IMR-90 (cell line): ENCODE measurements at regions not wholly inside any gene's neighbourhood (a gene's known extent, or its start where the extent isn't known, plus 50 kb on each side); places are given as distances from the start of the nearest gene placed in this dataset.

Experiments used
- ATAC-seq: fragments of 200-7000 bp; cut with Tn5 transposase; 2 replicates; pipeline ENCODE4 v1.9.1; 2020; ENCODE audit warnings: low read depth, mild to moderate bottlenecking, moderate library complexity
- BruUV-seq: library from RNA; stranded (reverse); fragments of 400-500 nt; replicated peaks from 2 replicates; lab custom pipeline; 2021; lab: Mats Ljungman, UMichigan
- CTCF ChIA-PET: fragments of 300-600 bp; formaldehyde crosslinking; extraction: SDS; loops from one replicate; lab custom pipeline; 2021; ENCODE audit warnings: antibody characterized with exemption; lab: Yijun Ruan, JAX
- POLR2A ChIA-PET: fragments of 300-600 bp; sonication (Branson Sonifier 250); formaldehyde crosslinking; loops from one replicate; lab custom pipeline; 2022; ENCODE audit warnings: antibody characterized with exemption; ENCODE audit not compliant: unreplicated experiment; lab: Charles Lee
- DNase-seq: peaks from one replicate; pipeline ENCODE4 v3.0.0; 2013
- H2AFZ ChIP-seq: replicated peaks from 2 replicates; pipeline ENCODE3; 2013; ENCODE audit warnings: low read length, mild to moderate bottlenecking; ENCODE audit not compliant: poor library complexity
- H2AK5ac ChIP-seq: 2 replicates; pipeline ENCODE4 v1.6.1; 2013; ENCODE audit warnings: low read depth, low read length, inconsistent platforms
- H2AK9ac ChIP-seq: replicated peaks from 2 replicates; pipeline ENCODE3; 2013; ENCODE audit warnings: mild to moderate bottlenecking, low read depth, low read length, moderate library complexity; ENCODE audit not compliant: poor library complexity
- H2BK120ac ChIP-seq: 2 replicates; pipeline ENCODE4 v1.6.1; 2013; ENCODE audit warnings: low read depth, low read length, inconsistent platforms
- H2BK15ac ChIP-seq: 3 replicates; pipeline ENCODE4 v1.6.1; 2013; ENCODE audit warnings: low read depth, low read length, inconsistent platforms
- H2BK20ac ChIP-seq: 2 replicates; pipeline ENCODE4 v1.6.1; 2013; ENCODE audit warnings: low read depth, mild to moderate bottlenecking, inconsistent platforms, low read length, moderate library complexity
- H2BK5ac ChIP-seq: 2 replicates; pipeline ENCODE4 v1.6.1; 2013; ENCODE audit warnings: mild to moderate bottlenecking, low read depth, low read length, inconsistent platforms; ENCODE audit not compliant: poor library complexity, severe bottlenecking
- H3K14ac ChIP-seq: replicated peaks from 2 replicates; pipeline ENCODE4 v1.6.1; 2013; ENCODE audit warnings: low read depth, low read length, inconsistent platforms
- H3K18ac ChIP-seq: 2 replicates; pipeline ENCODE4 v1.6.1; 2013; ENCODE audit warnings: low read depth, low read length, control low read depth
- H3K23ac ChIP-seq: 2 replicates; pipeline ENCODE4 v1.6.1; 2013; ENCODE audit warnings: low read depth, low read length, inconsistent platforms
- H3K27ac ChIP-seq: 2 replicates; pipeline ENCODE4 v1.5.1; 2013; ENCODE audit warnings: mild to moderate bottlenecking, control low read depth, low read length; ENCODE audit not compliant: insufficient read depth
- H3K27me3 ChIP-seq: 2 replicates; pipeline ENCODE4 v1.6.1; 2013; ENCODE audit warnings: low read length; ENCODE audit not compliant: control insufficient read depth, insufficient read depth
- H3K36me3 ChIP-seq: 2 replicates; pipeline ENCODE4 v1.6.1; 2013; ENCODE audit warnings: low read length, mixed read lengths; ENCODE audit not compliant: control insufficient read depth, insufficient read depth
- H3K4ac ChIP-seq: 2 replicates; pipeline ENCODE4 v1.6.1; 2013; ENCODE audit warnings: low read depth, low read length, inconsistent platforms
- H3K4me1 ChIP-seq: 2 replicates; pipeline ENCODE4 v1.6.1; 2013; ENCODE audit warnings: low read length, mixed read lengths; ENCODE audit not compliant: control insufficient read depth, insufficient read depth
- H3K4me2 ChIP-seq: 2 replicates; pipeline ENCODE4 v1.6.1; 2013; ENCODE audit warnings: low read depth, mild to moderate bottlenecking, control low read depth, low read length, moderate library complexity
- H3K4me3 ChIP-seq: 2 replicates; pipeline ENCODE4 v1.5.1; 2013; ENCODE audit warnings: low read depth, mild to moderate bottlenecking, control low read depth, low read length, moderate library complexity; ENCODE audit not compliant: insufficient read depth
- H3K56ac ChIP-seq: 2 replicates; pipeline ENCODE4 v1.6.1; 2013; ENCODE audit warnings: low read length, inconsistent platforms; ENCODE audit not compliant: insufficient read depth; ENCODE audit errors: extremely low read depth
- H3K79me1 ChIP-seq, 2 experiments: 2 replicates each; pipeline ENCODE4 v1.6.1; 2013; ENCODE audit warnings: low read length in 2 of 2, inconsistent platforms in 1 of 2, low read depth in 1 of 2
- H3K9ac ChIP-seq: 2 replicates; pipeline ENCODE4 v1.6.1; 2013; ENCODE audit warnings: low read depth, low read length, control low read depth
- H3K9me1 ChIP-seq: 2 replicates; pipeline ENCODE4 v1.6.1; 2013; ENCODE audit warnings: low read length, inconsistent platforms; ENCODE audit not compliant: insufficient read depth
- H3K9me3 ChIP-seq: 2 replicates; pipeline ENCODE4 v1.6.1; 2013; ENCODE audit warnings: low read length; ENCODE audit not compliant: control insufficient read depth, insufficient read depth
- H4K20me1 ChIP-seq: 2 replicates; pipeline ENCODE4 v1.6.1; 2013; ENCODE audit warnings: low read length, inconsistent platforms; ENCODE audit not compliant: insufficient read depth
- H4K5ac ChIP-seq: 2 replicates; pipeline ENCODE4 v1.6.1; 2013; ENCODE audit warnings: mild to moderate bottlenecking, low read depth, low read length, control low read depth
- H4K8ac ChIP-seq, 2 experiments: 2 replicates each; pipeline ENCODE4 v1.6.1; 2013; ENCODE audit warnings: low read depth in 2 of 2, low read length in 2 of 2, control low read depth in 1 of 2, inconsistent platforms in 1 of 2
- H4K91ac ChIP-seq: 2 replicates; pipeline ENCODE4 v1.6.1; 2013; ENCODE audit warnings: low read depth, low read length, inconsistent platforms; ENCODE audit not compliant: insufficient read depth
- ELK1 ChIP-seq: fragments of 150-350 bp; IDR thresholded peaks from 2 replicates; pipeline ENCODE4 v1.6.1; 2016; ENCODE audit warnings: low read depth, mild to moderate bottlenecking, low read length, moderate library complexity, borderline replicate concordance
- NFE2L2 ChIP-seq: fragments of 150-350 bp; IDR thresholded peaks from 2 replicates; pipeline ENCODE4 v1.6.1; 2016; ENCODE audit warnings: low read depth, mild to moderate bottlenecking, low read length
- RAD21 ChIP-seq: IDR thresholded peaks from 2 replicates; pipeline ENCODE4 v1.6.1; 2012; ENCODE audit warnings: low read length, improper control_type of control experiment
- RCOR1 ChIP-seq: IDR thresholded peaks from 2 replicates; pipeline ENCODE4 v1.6.1; 2012; ENCODE audit warnings: mild to moderate bottlenecking, low read length, improper control_type of control experiment; ENCODE audit not compliant: insufficient replicate concordance
- WGBS, 2 experiments: methylation state at CpG; one replicate each; pipeline versions ENCODE4 v1.1.5 to v1.1.7; 2013; ENCODE audit warnings: missing lambda C conversion rate in 2 of 2; ENCODE audit not compliant: insufficient read length in 1 of 2; ENCODE audit errors: extremely low coverage in 2 of 2; 5-methylcytosine and 5-hydroxymethylcytosine counted together
- dilution Hi-C: fragments of 300-500 bp; cut with HindIII; formaldehyde crosslinking; loops from one replicate; pipeline ENCODE4 v1.14.3; 2018; ENCODE audit warnings: low sequenced_read_pairs; ENCODE audit not compliant: unreplicated experiment
- in situ Hi-C: fragments of 300-500 bp; cut with MboI; formaldehyde crosslinking; loops from 3 replicates; pipeline ENCODE4 v1.14.3; 2019; ENCODE audit warnings: low sequenced_read_pairs, inconsistent platforms, mixed read lengths
- intact Hi-C: fragments of 100-400 bp; cut with micrococcal nuclease; formaldehyde crosslinking; loops from 2 replicates; pipeline ENCODE4 v1.10.0; 2022
- TF ChIP-seq, protein P1 (sequence below): fragments of 150-350 bp; IDR thresholded peaks from 2 replicates; pipeline ENCODE4 v1.6.1; 2017; ENCODE audit warnings: mild to moderate bottlenecking, antibody characterized with exemption, low read length, low read depth

DNA sequence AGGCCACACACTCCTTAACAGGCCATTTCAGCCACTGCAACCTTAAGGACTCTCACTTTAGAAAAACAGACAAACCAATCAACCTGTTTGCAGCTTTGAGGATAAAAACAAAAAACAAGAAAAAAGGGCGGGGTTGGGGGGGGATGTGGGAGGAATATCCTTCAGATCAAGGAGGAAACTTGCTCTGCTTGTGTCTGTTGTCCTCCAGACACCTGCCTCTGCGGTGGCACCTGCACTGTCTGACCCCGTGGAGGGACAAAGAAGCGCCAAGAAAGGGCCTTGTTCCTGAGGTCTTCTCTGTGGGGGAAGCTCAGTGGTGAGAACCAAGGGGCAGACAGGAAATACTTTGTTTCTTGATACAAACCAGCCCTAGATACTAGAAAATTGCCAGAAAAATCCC, 70.5 kb downstream of the POLR2M start:
- intact Hi-C loops (no loop called here), dilution Hi-C loops (no loop called here), in situ Hi-C loops (no loop called here)
- Histone ChIP-seq H3K4me1 (no peaks in the 10 kb centered on the region), H3K56ac (no peak overlapping the region), H4K20me1 (no peaks in the 10 kb centered on the region), H3K4me3 (no peak overlapping the region), H2BK5ac (no peak overlapping the region), H3K27me3 (no peaks in the 10 kb centered on the region), H2BK15ac (no peak overlapping the region), H2AK9ac (no peak overlapping the region), H4K8ac (no peak overlapping the region), H2AK5ac (no peak overlapping the region), H3K9me3 (no peaks in the 10 kb centered on the region), H2AFZ (no peak overlapping the region), H3K27ac (no peak overlapping the region), H3K18ac (no peak overlapping the region), H4K91ac (no peak overlapping the region), H3K9ac (no peak overlapping the region), H2BK120ac (no peak overlapping the region), H4K5ac (no peak overlapping the region), H3K79me1 (no peaks in the 10 kb centered on the region), H3K23ac (no peak overlapping the region), H2BK20ac (no peak overlapping the region), H3K4ac (no peak overlapping the region), H3K14ac (no peak overlapping the region), H3K9me1 (no peaks in the 10 kb centered on the region), H3K4me2 (no peak overlapping the region), H3K36me3 (no peaks in the 10 kb centered on the region)
- DNase-seq (no peak), ATAC-seq (no peak)
- 33% methylated on average over 2 of the region's 4 CpGs; no CpG with 5 or more reads in 1 of the 2 experiments for WGBS, 2 experiments
- CTCF ChIA-PET: no interaction called here
- POLR2A ChIA-PET: no interaction called here
- no TSS peak for BruUV-seq
- TF ChIP-seq, protein P1, sequence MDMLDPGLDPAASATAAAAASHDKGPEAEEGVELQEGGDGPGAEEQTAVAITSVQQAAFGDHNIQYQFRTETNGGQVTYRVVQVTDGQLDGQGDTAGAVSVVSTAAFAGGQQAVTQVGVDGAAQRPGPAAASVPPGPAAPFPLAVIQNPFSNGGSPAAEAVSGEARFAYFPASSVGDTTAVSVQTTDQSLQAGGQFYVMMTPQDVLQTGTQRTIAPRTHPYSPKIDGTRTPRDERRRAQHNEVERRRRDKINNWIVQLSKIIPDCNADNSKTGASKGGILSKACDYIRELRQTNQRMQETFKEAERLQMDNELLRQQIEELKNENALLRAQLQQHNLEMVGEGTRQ: no peak
- TF ChIP-seq RAD21: no peak
- TF ChIP-seq RCOR1: no peak
- no peak for TF ChIP-seq NFE2L2
- no peak for TF ChIP-seq ELK1
